AG08396 (cell line): ENCODE measurements at regions not wholly inside any gene's neighbourhood (a gene's known extent, or its start where the extent isn't known, plus 50 kb on each side); places are given as distances from the start of the nearest gene placed in this dataset.

Experiments used
- DNase-seq: peaks from one replicate; pipeline ENCODE4 v3.0.0; 2012; ENCODE audit warnings: low spot score, mixed read lengths

- DNase-seq, result no peak
Measured at GRCh38 chr13:108528303-108528702, 101.1 kb upstream of the MYO16 start.

GRCh38 chr13:108533842-108534241 lies 95.6 kb upstream of the MYO16 start:
- no peak for DNase-seq

GRCh38 chr13:108534728-108535127 lies 94.7 kb upstream of the MYO16 start:
- DNase-seq, result no peak

- no peak for DNase-seq
Measured at GRCh38 chr13:108549934-108550333, 79.5 kb upstream of the MYO16 start.

GRCh38 chr13:108551674-108552073 lies 77.7 kb upstream of the MYO16 start:
- DNase-seq, result no peak

GRCh38 chr13:108558489-108558888 lies 70.9 kb upstream of the MYO16 start:
- DNase-seq, result no peak

- no peak for DNase-seq
Measured at GRCh38 chr13:108560093-108560492, 69.3 kb upstream of the MYO16 start.

- DNase-seq, result no peak
Measured at GRCh38 chr13:108561149-108561548, 68.3 kb upstream of the MYO16 start.

- no peak for DNase-seq
Measured at GRCh38 chr13:108566413-108567170, 62.8 kb upstream of the MYO16 start.

- DNase-seq, result no peak
Measured at GRCh38 chr13:108572782-108573211, 56.6 kb upstream of the MYO16 start.

GRCh38 chr13:108573455-108573854 lies 56.0 kb upstream of the MYO16 start:
- no peak for DNase-seq

- DNase-seq, result no peak
Measured at GRCh38 chr13:108574856-108575255, 54.6 kb upstream of the MYO16 start.

GRCh38 chr13:108575430-108575829 lies 54.0 kb upstream of the MYO16 start:
- no peak for DNase-seq
